GM19043 (cell line): ENCODE measurements at regions not wholly inside any gene's neighbourhood (a gene's known extent, or its start where the extent isn't known, plus 50 kb on each side); places are given as distances from the start of the nearest gene placed in this dataset.

ENCODE experiments used
- ATAC-seq: cut with Tn5 transposase; IDR thresholded peaks from one replicate; pipeline ENCODE4 v1.9.1; 2021; ENCODE audit warnings: low read depth; ENCODE audit not compliant: unreplicated experiment

- ATAC-seq = peak; percentile 19
Observed at GRCh38 chr5:68405784-68406743, 190.5 kb downstream of the PIK3R1 start.

DNA sequence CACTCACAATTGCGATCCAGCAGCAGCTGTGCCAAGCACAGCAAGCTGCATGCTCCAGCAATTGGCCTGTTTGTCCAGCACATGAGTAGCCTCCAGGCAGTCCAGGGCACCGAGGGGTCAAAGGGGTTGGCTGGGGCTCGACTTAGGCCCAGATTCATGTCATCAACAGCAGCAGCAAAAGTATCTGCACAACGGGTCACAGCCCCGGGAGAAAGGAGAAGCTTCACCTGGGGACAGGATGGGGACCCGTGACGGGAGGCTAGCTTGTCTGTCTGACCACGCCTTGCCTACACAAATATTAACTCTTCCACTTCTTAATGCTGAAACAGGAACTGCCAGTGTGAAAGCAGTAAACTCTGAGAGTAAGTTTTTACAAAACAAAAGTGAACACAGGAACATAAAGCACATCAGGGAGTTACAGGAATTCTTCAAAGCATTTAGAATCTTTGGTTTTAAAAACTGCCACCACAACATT, 191.2 kb downstream of the PIK3R1 start:
- peak; percentile 89 for ATAC-seq

DNA sequence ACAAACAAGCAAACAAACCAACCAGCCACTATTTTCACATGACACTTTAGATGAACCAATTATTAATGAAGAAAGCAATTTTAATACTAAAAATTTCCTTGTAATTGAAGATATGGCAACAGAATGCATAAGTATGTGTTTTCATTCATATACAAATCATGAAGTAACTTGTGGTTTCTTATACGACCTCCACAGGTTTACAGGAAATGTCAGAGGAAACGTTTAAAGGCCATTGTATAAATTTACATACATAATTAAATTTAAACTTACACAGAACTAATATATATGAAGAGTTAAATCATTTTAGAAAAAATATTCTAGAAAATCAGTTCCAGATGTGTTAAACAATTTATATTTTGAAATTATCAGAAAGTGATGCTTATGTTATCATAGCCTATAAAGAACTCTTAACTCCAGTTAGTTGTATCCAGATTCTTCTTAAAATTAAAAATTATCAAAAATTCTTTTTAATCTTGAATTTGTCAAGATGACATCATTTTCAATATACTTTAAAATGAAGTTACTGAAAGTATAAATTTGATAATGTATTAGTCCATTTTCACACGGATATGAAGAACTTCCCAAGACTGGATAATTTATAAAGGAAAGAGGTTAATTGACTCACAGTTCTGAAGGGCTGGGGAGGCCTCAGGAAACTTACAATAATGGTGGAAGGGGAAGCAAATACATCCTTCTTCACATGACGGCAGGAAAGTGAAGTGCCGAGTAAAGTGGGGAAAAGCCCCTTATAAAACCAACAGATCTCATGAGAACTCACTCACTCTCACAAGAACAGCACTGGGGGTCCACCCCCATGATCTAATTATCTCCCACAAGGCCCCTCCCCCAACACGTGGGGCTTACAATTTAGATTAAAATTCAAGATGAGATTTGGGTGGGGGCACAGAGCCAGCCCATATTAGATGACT, 192.0 kb downstream of the PIK3R1 start:
- no peak for ATAC-seq

DNA sequence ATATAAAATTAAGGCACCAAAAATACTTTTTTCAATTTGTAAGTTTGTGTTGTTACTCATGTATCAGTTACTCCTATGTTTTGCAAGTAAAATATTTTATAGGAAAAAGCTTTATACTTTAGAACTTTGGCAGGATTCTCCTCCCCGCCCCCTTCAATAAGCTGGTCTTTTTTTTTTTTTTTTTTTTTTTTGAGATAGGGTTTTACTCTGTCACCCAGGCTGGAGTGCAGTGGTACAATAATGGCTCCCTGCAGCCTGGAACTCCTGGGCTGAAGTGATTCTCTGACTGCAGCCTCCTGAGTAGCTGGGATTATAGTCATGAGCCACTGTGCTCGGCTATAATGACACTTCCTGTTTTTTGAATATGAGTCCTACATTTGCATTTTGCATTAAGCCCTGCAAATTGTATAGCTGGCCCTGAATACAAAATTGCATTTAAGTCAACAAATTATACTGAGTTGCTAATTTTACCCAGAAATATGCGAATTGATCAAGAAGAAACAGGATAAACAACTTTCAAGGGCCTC, 192.9 kb downstream of the PIK3R1 start:
- no peak for ATAC-seq

GRCh38 chr5:68409259-68409658, 193.7 kb downstream of the PIK3R1 start:
- no peak for ATAC-seq

GRCh38 chr5:68411161-68411560, 195.6 kb downstream of the PIK3R1 start:
- ATAC-seq = no peak

- no peak for ATAC-seq
Observed at GRCh38 chr5:68415177-68416085, 199.9 kb downstream of the PIK3R1 start.

DNA sequence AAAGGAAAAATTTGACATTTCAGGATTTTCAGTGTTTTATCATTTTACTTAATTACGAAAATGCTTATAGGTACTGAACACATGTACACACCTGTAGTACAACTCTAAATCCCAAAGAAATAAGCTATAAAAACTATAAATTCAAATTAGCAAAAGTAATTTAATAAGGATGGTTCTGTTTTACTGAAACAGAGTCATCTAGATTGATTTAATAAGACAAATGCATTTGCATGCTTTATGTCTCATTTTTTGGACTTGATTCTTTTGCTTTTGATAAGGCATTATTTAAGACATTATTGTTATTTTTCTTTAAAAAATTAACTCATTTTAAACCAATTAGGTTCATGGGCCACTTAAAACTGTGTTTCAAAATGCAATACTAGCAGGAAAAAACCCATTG, 201.2 kb downstream of the PIK3R1 start:
- no peak for ATAC-seq

DNA sequence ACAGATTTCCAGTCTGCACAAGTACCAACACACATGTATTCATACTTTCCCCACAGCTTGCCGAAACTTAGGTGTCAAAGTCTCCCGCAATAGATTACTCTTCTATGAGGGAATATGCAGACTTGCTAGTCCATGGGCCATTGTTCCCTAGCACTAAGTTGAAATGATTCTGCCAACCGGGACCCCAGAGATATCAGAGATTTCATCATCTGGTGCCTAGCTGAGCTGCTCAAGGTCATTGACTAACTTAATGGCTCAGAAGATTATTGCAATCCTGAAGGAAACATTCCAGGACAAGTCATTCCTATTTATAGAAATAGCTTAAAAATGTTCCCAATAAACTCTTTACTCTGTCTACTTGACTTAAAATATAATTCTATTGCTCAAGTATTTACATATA, 202.6 kb downstream of the PIK3R1 start:
- ATAC-seq = no peak

GRCh38 chr5:68418680-68419079, 203.1 kb downstream of the PIK3R1 start:
- ATAC-seq = no peak

- ATAC-seq = no peak
Observed at GRCh38 chr5:68419081-68419636, 203.6 kb downstream of the PIK3R1 start.

- ATAC-seq = no peak
Observed at GRCh38 chr5:68419637-68420452, 204.3 kb downstream of the PIK3R1 start.

- no peak for ATAC-seq
Observed at GRCh38 chr5:68420476-68421344, 205.2 kb downstream of the PIK3R1 start.

GRCh38 chr5:68421485-68422220, 206.1 kb downstream of the PIK3R1 start:
- no peak for ATAC-seq

- ATAC-seq = no peak
Observed at GRCh38 chr5:68423154-68423811, 207.7 kb downstream of the PIK3R1 start.

GRCh38 chr5:68424799-68425537, 209.4 kb downstream of the PIK3R1 start:
- ATAC-seq = peak; percentile 89
